CD4-positive, alpha-beta T cell (primary cell): ENCODE measurements at regions not wholly inside any gene's neighbourhood (a gene's known extent, or its start where the extent isn't known, plus 50 kb on each side); places are given as distances from the start of the nearest gene placed in this dataset.

ENCODE experiments used
- ATAC-seq: fragments of 200-7000 bp; cut with Tn5 transposase; one replicate; pipeline ENCODE4 v1.10.0; 2022; ENCODE audit warnings: mild to moderate bottlenecking; ENCODE audit not compliant: poor library complexity
- CTCF ChIA-PET: fragments of 350-600 bp; sonication (Branson Sonifier 250); formaldehyde crosslinking; loops from one replicate; lab custom pipeline; 2021; ENCODE audit warnings: antibody characterized with exemption, inconsistent platforms; lab: Charles Lee
- POLR2A ChIA-PET: fragments of 350-600 bp; sonication (Branson Sonifier 250); formaldehyde crosslinking; loops from one replicate; lab custom pipeline; 2021; ENCODE audit warnings: antibody characterized with exemption, inconsistent platforms; lab: Charles Lee
- DNase-seq, 14 experiments: peaks; one replicate each; pipeline ENCODE4 v3.0.0-alpha.2; 2013 to 2020; ENCODE audit warnings: mixed read lengths in 2 of 14
- H3K27ac ChIP-seq, 2 donors: one replicate each; pipeline versions ENCODE4 v1.5.1 to v1.7.0; 2013; ENCODE audit warnings: low read length in 2 of 2, low read depth in 1 of 2, mild to moderate bottlenecking in 1 of 2
- H3K27me3 ChIP-seq, 2 experiments: 1 replicate in 1 of 2; 2 replicates in 1 of 2; pipeline versions ENCODE4 v1.6.1 to v1.7.0; 2013; ENCODE audit warnings: low read length in 2 of 2, control low read depth in 1 of 2, mild to moderate bottlenecking in 1 of 2, moderate library complexity in 1 of 2; ENCODE audit not compliant: insufficient read depth in 2 of 2, control insufficient read depth in 1 of 2
- H3K36me3 ChIP-seq: one replicate; pipeline ENCODE4 v1.6.1; 2013; ENCODE audit warnings: low read length, control low read depth; ENCODE audit not compliant: insufficient read depth
- H3K4me1 ChIP-seq: one replicate; pipeline ENCODE4 v1.6.1; 2013; ENCODE audit warnings: low read length, control low read depth; ENCODE audit not compliant: insufficient read depth
- H3K4me3 ChIP-seq: one replicate; pipeline ENCODE4 v1.5.1; 2013; ENCODE audit warnings: mild to moderate bottlenecking, low read length, moderate library complexity
- H3K9me3 ChIP-seq, 2 experiments: 1 replicate in 1 of 2; 2 replicates in 1 of 2; pipeline versions ENCODE4 v1.6.1 to v1.7.0; 2013; ENCODE audit warnings: low read length in 2 of 2, mild to moderate bottlenecking in 2 of 2, control low read depth in 1 of 2, moderate library complexity in 1 of 2; ENCODE audit not compliant: control insufficient read depth in 1 of 2, insufficient read depth in 1 of 2
- H3K27ac Mint-ChIP-seq: one replicate; pipeline ENCODE4 v1.8.0; 2020; ENCODE audit warnings: mixed read lengths
- H3K27me3 Mint-ChIP-seq: one replicate; pipeline ENCODE4 v1.8.0; 2021; ENCODE audit warnings: mixed read lengths
- H3K36me3 Mint-ChIP-seq: one replicate; pipeline ENCODE4 v1.8.0; 2021; ENCODE audit warnings: low read depth, mixed read lengths
- H3K4me1 Mint-ChIP-seq: one replicate; pipeline ENCODE4 v1.8.0; 2021; ENCODE audit warnings: low read depth, mixed read lengths
- H3K4me3 Mint-ChIP-seq: one replicate; pipeline ENCODE4 v1.8.0; 2020; ENCODE audit warnings: mild to moderate bottlenecking, mixed read lengths
- H3K9me3 Mint-ChIP-seq: one replicate; pipeline ENCODE4 v1.8.0; 2020; ENCODE audit warnings: mixed read lengths
- CTCF ChIP-seq: fragments of 200-600 bp; IDR thresholded peaks from one replicate; pipeline ENCODE4 v1.8.0; 2022; ENCODE audit warnings: antibody characterized with exemption, mild to moderate bottlenecking
- intact Hi-C, 2 experiments: fragments of 100-400 bp; cut with DNase I in 1 of 2; cut with micrococcal nuclease in 1 of 2; formaldehyde crosslinking; loops; one replicate each; pipeline versions ENCODE4 v1.15.1 to v1.9.0; 2023 to 2025; cut with DNase I, micrococcal nuclease

DNA sequence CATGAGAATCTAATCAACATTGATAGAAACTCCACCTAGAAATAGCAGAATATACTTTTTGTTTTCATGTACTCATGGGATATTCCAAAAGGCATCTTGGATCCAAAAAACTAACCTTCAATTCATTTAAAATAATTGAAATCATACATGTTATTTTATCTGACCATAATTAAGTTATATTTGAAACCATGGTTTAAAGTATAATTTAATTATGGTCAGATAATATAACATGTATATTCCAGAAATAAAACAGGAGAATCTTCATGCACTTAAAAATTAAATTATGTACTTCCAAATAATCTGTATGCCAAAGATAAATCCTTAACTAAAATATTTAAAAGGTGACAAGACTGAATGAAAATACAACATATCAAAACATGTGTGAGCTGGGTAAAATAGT is 651.3 kb upstream of the LINC00305 start:
- Mint-ChIP-seq H3K27ac (no peak overlapping the region), H3K9me3 (peaks cover 11% of the 10 kb centered on the region), H3K36me3 (no peaks in the 10 kb centered on the region), H3K4me1 (no peaks in the 10 kb centered on the region), H3K4me3 (no peak overlapping the region), H3K27me3 (no peaks in the 10 kb centered on the region)
- ATAC-seq (no peak), DNase-seq (no peak)
- ChIA-PET CTCF (no interaction called here), POLR2A (no interaction called here)
- Histone ChIP-seq H3K27me3 (no peaks in the 10 kb centered on the region), H3K27ac (no peak overlapping the region), H3K4me1 (no peaks in the 10 kb centered on the region), H3K36me3 (no peaks in the 10 kb centered on the region), H3K4me3 (no peak overlapping the region), H3K9me3 (no peaks in the 10 kb centered on the region)
- intact Hi-C loops = no loop called here
- no peak for TF ChIP-seq CTCF

- intact Hi-C loops = loop anchor here in 1 of 2 experiments (10.0 kb wide), 1 partner anchor 65 kb away; no protein-coding TSS in a partner anchor
- Mint-ChIP-seq H3K36me3 (no peaks in the 10 kb centered on the region), H3K27ac (no peak overlapping the region), H3K9me3 (peaks cover 11% of the 10 kb centered on the region), H3K27me3 (no peaks in the 10 kb centered on the region), H3K4me1 (no peaks in the 10 kb centered on the region), H3K4me3 (no peak overlapping the region)
- TF ChIP-seq CTCF = no peak
- no peaks in the 10 kb centered on the region for H3K27me3 ChIP-seq
- H3K4me3 ChIP-seq = no peak overlapping the region
- ATAC-seq (no peak), DNase-seq (no peak)
- no peaks in the 10 kb centered on the region for H3K36me3 ChIP-seq
- CTCF ChIA-PET = interaction anchor here (0.7 kb wide), 1 partner anchor 1591 kb away, joined by 3 read pairs; no protein-coding TSS in a partner anchor
- H3K9me3 ChIP-seq = no peaks in the 10 kb centered on the region
- no peaks in the 10 kb centered on the region for H3K4me1 ChIP-seq
- POLR2A ChIA-PET = no interaction called here
- H3K27ac ChIP-seq = no peak overlapping the region
Observed at GRCh38 chr18:64799376-64799775, 650.5 kb upstream of the LINC00305 start.

DNA sequence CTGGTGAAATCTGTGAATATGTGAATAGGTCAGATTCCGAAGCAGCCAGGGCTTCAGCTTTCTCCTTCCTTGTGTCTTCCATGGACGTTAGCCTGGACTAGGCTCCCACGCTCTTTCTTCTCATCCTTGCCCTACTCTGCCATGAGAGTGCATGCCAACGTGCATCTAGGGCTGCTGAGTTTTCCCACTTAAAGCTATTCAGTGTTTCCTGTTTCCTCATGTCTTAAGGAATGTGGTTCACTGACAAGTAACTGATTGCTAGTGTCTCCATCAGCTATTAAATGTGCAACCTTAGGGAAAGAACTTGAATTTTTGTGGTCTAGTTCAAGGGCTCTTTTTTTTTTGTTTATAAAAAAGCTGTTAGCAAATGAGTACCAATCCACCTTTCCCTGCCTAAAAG is 642.3 kb upstream of the LINC00305 start:
- H3K27me3 ChIP-seq = no peaks in the 10 kb centered on the region
- Mint-ChIP-seq H3K9me3 (peaks cover 3% of the 10 kb centered on the region), H3K4me1 (no peaks in the 10 kb centered on the region), H3K36me3 (no peaks in the 10 kb centered on the region), H3K4me3 (no peak overlapping the region), H3K27me3 (no peaks in the 10 kb centered on the region), H3K27ac (no peak overlapping the region)
- peaks cover 0 to 5% of the 10 kb centered on the region in 2 experiments for H3K9me3 ChIP-seq
- H3K4me3 ChIP-seq = no peak overlapping the region
- intact Hi-C loops = loop anchor here in 1 of 2 experiments (10.0 kb wide), 1 partner anchor 56 kb away; no protein-coding TSS in a partner anchor
- H3K36me3 ChIP-seq = no peaks in the 10 kb centered on the region
- DNase-seq = no peak
- ChIA-PET POLR2A (no interaction called here), CTCF (no interaction called here)
- no peak overlapping the region for H3K27ac ChIP-seq
- no peak for TF ChIP-seq CTCF
- ATAC-seq = no peak
- no peaks in the 10 kb centered on the region for H3K4me1 ChIP-seq
